IMR-90 (cell line): ENCODE measurements at regions not wholly inside any gene's neighbourhood (a gene's known extent, or its start where the extent isn't known, plus 50 kb on each side); places are given as distances from the start of the nearest gene placed in this dataset.

Source experiments
- ATAC-seq: fragments of 200-7000 bp; cut with Tn5 transposase; 2 replicates; pipeline ENCODE4 v1.9.1; 2020; ENCODE audit warnings: low read depth, mild to moderate bottlenecking, moderate library complexity
- BruUV-seq: library from RNA; stranded (reverse); fragments of 400-500 nt; replicated peaks from 2 replicates; lab custom pipeline; 2021; lab: Mats Ljungman, UMichigan
- CTCF ChIA-PET: fragments of 300-600 bp; formaldehyde crosslinking; extraction: SDS; loops from one replicate; lab custom pipeline; 2021; ENCODE audit warnings: antibody characterized with exemption; lab: Yijun Ruan, JAX
- POLR2A ChIA-PET: fragments of 300-600 bp; sonication (Branson Sonifier 250); formaldehyde crosslinking; loops from one replicate; lab custom pipeline; 2022; ENCODE audit warnings: antibody characterized with exemption; ENCODE audit not compliant: unreplicated experiment; lab: Charles Lee
- DNase-seq: peaks from one replicate; pipeline ENCODE4 v3.0.0; 2013
- H2AFZ ChIP-seq: replicated peaks from 2 replicates; pipeline ENCODE3; 2013; ENCODE audit warnings: low read length, mild to moderate bottlenecking; ENCODE audit not compliant: poor library complexity
- H2AK5ac ChIP-seq: 2 replicates; pipeline ENCODE4 v1.6.1; 2013; ENCODE audit warnings: low read depth, low read length, inconsistent platforms
- H2AK9ac ChIP-seq: replicated peaks from 2 replicates; pipeline ENCODE3; 2013; ENCODE audit warnings: mild to moderate bottlenecking, low read depth, low read length, moderate library complexity; ENCODE audit not compliant: poor library complexity
- H2BK120ac ChIP-seq: 2 replicates; pipeline ENCODE4 v1.6.1; 2013; ENCODE audit warnings: low read depth, low read length, inconsistent platforms
- H2BK15ac ChIP-seq: 3 replicates; pipeline ENCODE4 v1.6.1; 2013; ENCODE audit warnings: low read depth, low read length, inconsistent platforms
- H2BK20ac ChIP-seq: 2 replicates; pipeline ENCODE4 v1.6.1; 2013; ENCODE audit warnings: low read depth, mild to moderate bottlenecking, inconsistent platforms, low read length, moderate library complexity
- H2BK5ac ChIP-seq: 2 replicates; pipeline ENCODE4 v1.6.1; 2013; ENCODE audit warnings: mild to moderate bottlenecking, low read depth, low read length, inconsistent platforms; ENCODE audit not compliant: poor library complexity, severe bottlenecking
- H3K14ac ChIP-seq: replicated peaks from 2 replicates; pipeline ENCODE4 v1.6.1; 2013; ENCODE audit warnings: low read depth, low read length, inconsistent platforms
- H3K18ac ChIP-seq: 2 replicates; pipeline ENCODE4 v1.6.1; 2013; ENCODE audit warnings: low read depth, low read length, control low read depth
- H3K23ac ChIP-seq: 2 replicates; pipeline ENCODE4 v1.6.1; 2013; ENCODE audit warnings: low read depth, low read length, inconsistent platforms
- H3K27ac ChIP-seq: 2 replicates; pipeline ENCODE4 v1.5.1; 2013; ENCODE audit warnings: mild to moderate bottlenecking, control low read depth, low read length; ENCODE audit not compliant: insufficient read depth
- H3K27me3 ChIP-seq: 2 replicates; pipeline ENCODE4 v1.6.1; 2013; ENCODE audit warnings: low read length; ENCODE audit not compliant: control insufficient read depth, insufficient read depth
- H3K36me3 ChIP-seq: 2 replicates; pipeline ENCODE4 v1.6.1; 2013; ENCODE audit warnings: low read length, mixed read lengths; ENCODE audit not compliant: control insufficient read depth, insufficient read depth
- H3K4ac ChIP-seq: 2 replicates; pipeline ENCODE4 v1.6.1; 2013; ENCODE audit warnings: low read depth, low read length, inconsistent platforms
- H3K4me1 ChIP-seq: 2 replicates; pipeline ENCODE4 v1.6.1; 2013; ENCODE audit warnings: low read length, mixed read lengths; ENCODE audit not compliant: control insufficient read depth, insufficient read depth
- H3K4me2 ChIP-seq: 2 replicates; pipeline ENCODE4 v1.6.1; 2013; ENCODE audit warnings: low read depth, mild to moderate bottlenecking, control low read depth, low read length, moderate library complexity
- H3K4me3 ChIP-seq: 2 replicates; pipeline ENCODE4 v1.5.1; 2013; ENCODE audit warnings: low read depth, mild to moderate bottlenecking, control low read depth, low read length, moderate library complexity; ENCODE audit not compliant: insufficient read depth
- H3K56ac ChIP-seq: 2 replicates; pipeline ENCODE4 v1.6.1; 2013; ENCODE audit warnings: low read length, inconsistent platforms; ENCODE audit not compliant: insufficient read depth; ENCODE audit errors: extremely low read depth
- H3K79me1 ChIP-seq, 2 experiments: 2 replicates each; pipeline ENCODE4 v1.6.1; 2013; ENCODE audit warnings: low read length in 2 of 2, inconsistent platforms in 1 of 2, low read depth in 1 of 2
- H3K9ac ChIP-seq: 2 replicates; pipeline ENCODE4 v1.6.1; 2013; ENCODE audit warnings: low read depth, low read length, control low read depth
- H3K9me1 ChIP-seq: 2 replicates; pipeline ENCODE4 v1.6.1; 2013; ENCODE audit warnings: low read length, inconsistent platforms; ENCODE audit not compliant: insufficient read depth
- H3K9me3 ChIP-seq: 2 replicates; pipeline ENCODE4 v1.6.1; 2013; ENCODE audit warnings: low read length; ENCODE audit not compliant: control insufficient read depth, insufficient read depth
- H4K20me1 ChIP-seq: 2 replicates; pipeline ENCODE4 v1.6.1; 2013; ENCODE audit warnings: low read length, inconsistent platforms; ENCODE audit not compliant: insufficient read depth
- H4K5ac ChIP-seq: 2 replicates; pipeline ENCODE4 v1.6.1; 2013; ENCODE audit warnings: mild to moderate bottlenecking, low read depth, low read length, control low read depth
- H4K8ac ChIP-seq, 2 experiments: 2 replicates each; pipeline ENCODE4 v1.6.1; 2013; ENCODE audit warnings: low read depth in 2 of 2, low read length in 2 of 2, control low read depth in 1 of 2, inconsistent platforms in 1 of 2
- H4K91ac ChIP-seq: 2 replicates; pipeline ENCODE4 v1.6.1; 2013; ENCODE audit warnings: low read depth, low read length, inconsistent platforms; ENCODE audit not compliant: insufficient read depth
- BHLHE40 ChIP-seq: fragments of 150-350 bp; IDR thresholded peaks from 2 replicates; pipeline ENCODE4 v1.6.1; 2016; ENCODE audit warnings: mild to moderate bottlenecking, low read depth, low read length
- CHD1 ChIP-seq: IDR thresholded peaks from 2 replicates; pipeline ENCODE4 v1.6.1; 2012; ENCODE audit warnings: low read depth, low read length, improper control_type of control experiment
- FOS ChIP-seq: fragments of 150-350 bp; IDR thresholded peaks from 2 replicates; pipeline ENCODE4 v1.6.1; 2016; ENCODE audit warnings: low read depth, low read length
- MAZ ChIP-seq: IDR thresholded peaks from 2 replicates; pipeline ENCODE4 v1.6.1; 2012; ENCODE audit warnings: low read depth, mild to moderate bottlenecking, low read length, improper control_type of control experiment, moderate library complexity, borderline replicate concordance
- NFE2L2 ChIP-seq: fragments of 150-350 bp; IDR thresholded peaks from 2 replicates; pipeline ENCODE4 v1.6.1; 2016; ENCODE audit warnings: low read depth, mild to moderate bottlenecking, low read length
- POLR2A ChIP-seq: IDR thresholded peaks from 2 replicates; pipeline ENCODE4 v1.6.1; 2012; ENCODE audit warnings: mild to moderate bottlenecking, low read depth, low read length
- RAD21 ChIP-seq: IDR thresholded peaks from 2 replicates; pipeline ENCODE4 v1.6.1; 2012; ENCODE audit warnings: low read length, improper control_type of control experiment
- RCOR1 ChIP-seq: IDR thresholded peaks from 2 replicates; pipeline ENCODE4 v1.6.1; 2012; ENCODE audit warnings: mild to moderate bottlenecking, low read length, improper control_type of control experiment; ENCODE audit not compliant: insufficient replicate concordance
- SMC3 ChIP-seq: fragments of 150-350 bp; IDR thresholded peaks from 2 replicates; pipeline ENCODE4 v1.6.1; 2016; ENCODE audit warnings: low read depth, mild to moderate bottlenecking, antibody characterized with exemption, low read length, moderate library complexity
- WGBS, 2 experiments: methylation state at CpG; one replicate each; pipeline versions ENCODE4 v1.1.5 to v1.1.7; 2013; ENCODE audit warnings: missing lambda C conversion rate in 2 of 2; ENCODE audit not compliant: insufficient read length in 1 of 2; ENCODE audit errors: extremely low coverage in 2 of 2; 5-methylcytosine and 5-hydroxymethylcytosine counted together
- dilution Hi-C: fragments of 300-500 bp; cut with HindIII; formaldehyde crosslinking; loops from one replicate; pipeline ENCODE4 v1.14.3; 2018; ENCODE audit warnings: low sequenced_read_pairs; ENCODE audit not compliant: unreplicated experiment
- in situ Hi-C: fragments of 300-500 bp; cut with MboI; formaldehyde crosslinking; loops from 3 replicates; pipeline ENCODE4 v1.14.3; 2019; ENCODE audit warnings: low sequenced_read_pairs, inconsistent platforms, mixed read lengths
- intact Hi-C: fragments of 100-400 bp; cut with micrococcal nuclease; formaldehyde crosslinking; loops from 2 replicates; pipeline ENCODE4 v1.10.0; 2022
- TF ChIP-seq, protein P1 (sequence below): conservative IDR thresholded peaks from 2 replicates; pipeline ENCODE4 v1.5.1; 2012; ENCODE audit warnings: mild to moderate bottlenecking, low read depth, low read length, improper control_type of control experiment
- TF ChIP-seq, protein P2 (sequence below): fragments of 150-350 bp; IDR thresholded peaks from 2 replicates; pipeline ENCODE4 v1.6.1; 2016; ENCODE audit warnings: low read depth, mild to moderate bottlenecking, low read length, moderate library complexity, borderline replicate concordance
- TF ChIP-seq, protein P3 (sequence below): fragments of 150-350 bp; IDR thresholded peaks from 2 replicates; pipeline ENCODE4 v1.6.1; 2017; ENCODE audit warnings: mild to moderate bottlenecking, antibody characterized with exemption, low read length, low read depth

DNA sequence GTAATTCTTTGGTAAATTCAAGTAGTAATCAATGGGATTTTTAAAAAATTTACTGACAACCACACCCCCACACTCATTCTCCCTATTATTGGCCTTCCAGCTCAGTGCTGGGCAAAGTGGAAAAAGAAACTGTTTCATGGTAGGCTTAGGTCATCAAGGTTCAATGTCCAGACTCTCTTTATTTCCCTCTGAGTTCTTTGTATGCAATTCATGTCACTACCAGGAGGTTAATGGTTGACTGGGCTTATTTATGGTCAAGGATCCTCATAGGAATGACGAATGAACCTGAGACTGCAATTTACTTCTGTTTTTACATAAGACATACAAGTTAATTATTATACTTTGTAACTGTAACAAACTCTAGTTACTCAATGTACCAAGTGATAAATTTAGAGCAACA lies 403.2 kb downstream of the KLHL13 start:
- Histone ChIP-seq H2AK9ac (no peak overlapping the region), H3K23ac (no peak overlapping the region), H3K79me1 (no peaks in the 10 kb centered on the region), H2AK5ac (no peak overlapping the region), H2BK5ac (no peak overlapping the region), H3K4me3 (no peak overlapping the region), H3K14ac (no peak overlapping the region), H2AFZ (no peak overlapping the region), H4K5ac (no peak overlapping the region), H3K9me3 (no peaks in the 10 kb centered on the region), H4K20me1 (no peaks in the 10 kb centered on the region), H3K4me1 (no peaks in the 10 kb centered on the region), H3K4me2 (no peak overlapping the region), H3K36me3 (no peaks in the 10 kb centered on the region), H4K8ac (no peak overlapping the region), H4K91ac (no peak overlapping the region), H3K56ac (no peak overlapping the region), H3K27me3 (no peaks in the 10 kb centered on the region), H2BK120ac (no peak overlapping the region), H2BK15ac (no peak overlapping the region), H3K4ac (no peak overlapping the region), H3K27ac (no peak overlapping the region), H3K9ac (no peak overlapping the region), H2BK20ac (no peak overlapping the region), H3K9me1 (no peaks in the 10 kb centered on the region), H3K18ac (no peak overlapping the region)
- intact Hi-C loops (no loop called here), dilution Hi-C loops (no loop called here), in situ Hi-C loops (no loop called here)
- POLR2A ChIA-PET = no interaction called here
- CTCF ChIA-PET = no interaction called here
- TF ChIP-seq FOS (no peak), MAZ (no peak), CHD1 (no peak), SMC3 (no peak), RAD21 (no peak), BHLHE40 (no peak), NFE2L2 (no peak), POLR2A (no peak), RCOR1 (no peak)
- TF ChIP-seq, protein P1, sequence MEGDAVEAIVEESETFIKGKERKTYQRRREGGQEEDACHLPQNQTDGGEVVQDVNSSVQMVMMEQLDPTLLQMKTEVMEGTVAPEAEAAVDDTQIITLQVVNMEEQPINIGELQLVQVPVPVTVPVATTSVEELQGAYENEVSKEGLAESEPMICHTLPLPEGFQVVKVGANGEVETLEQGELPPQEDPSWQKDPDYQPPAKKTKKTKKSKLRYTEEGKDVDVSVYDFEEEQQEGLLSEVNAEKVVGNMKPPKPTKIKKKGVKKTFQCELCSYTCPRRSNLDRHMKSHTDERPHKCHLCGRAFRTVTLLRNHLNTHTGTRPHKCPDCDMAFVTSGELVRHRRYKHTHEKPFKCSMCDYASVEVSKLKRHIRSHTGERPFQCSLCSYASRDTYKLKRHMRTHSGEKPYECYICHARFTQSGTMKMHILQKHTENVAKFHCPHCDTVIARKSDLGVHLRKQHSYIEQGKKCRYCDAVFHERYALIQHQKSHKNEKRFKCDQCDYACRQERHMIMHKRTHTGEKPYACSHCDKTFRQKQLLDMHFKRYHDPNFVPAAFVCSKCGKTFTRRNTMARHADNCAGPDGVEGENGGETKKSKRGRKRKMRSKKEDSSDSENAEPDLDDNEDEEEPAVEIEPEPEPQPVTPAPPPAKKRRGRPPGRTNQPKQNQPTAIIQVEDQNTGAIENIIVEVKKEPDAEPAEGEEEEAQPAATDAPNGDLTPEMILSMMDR = no peak
- TF ChIP-seq, protein P2, sequence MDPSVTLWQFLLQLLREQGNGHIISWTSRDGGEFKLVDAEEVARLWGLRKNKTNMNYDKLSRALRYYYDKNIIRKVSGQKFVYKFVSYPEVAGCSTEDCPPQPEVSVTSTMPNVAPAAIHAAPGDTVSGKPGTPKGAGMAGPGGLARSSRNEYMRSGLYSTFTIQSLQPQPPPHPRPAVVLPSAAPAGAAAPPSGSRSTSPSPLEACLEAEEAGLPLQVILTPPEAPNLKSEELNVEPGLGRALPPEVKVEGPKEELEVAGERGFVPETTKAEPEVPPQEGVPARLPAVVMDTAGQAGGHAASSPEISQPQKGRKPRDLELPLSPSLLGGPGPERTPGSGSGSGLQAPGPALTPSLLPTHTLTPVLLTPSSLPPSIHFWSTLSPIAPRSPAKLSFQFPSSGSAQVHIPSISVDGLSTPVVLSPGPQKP = no peak
- TF ChIP-seq, protein P3, sequence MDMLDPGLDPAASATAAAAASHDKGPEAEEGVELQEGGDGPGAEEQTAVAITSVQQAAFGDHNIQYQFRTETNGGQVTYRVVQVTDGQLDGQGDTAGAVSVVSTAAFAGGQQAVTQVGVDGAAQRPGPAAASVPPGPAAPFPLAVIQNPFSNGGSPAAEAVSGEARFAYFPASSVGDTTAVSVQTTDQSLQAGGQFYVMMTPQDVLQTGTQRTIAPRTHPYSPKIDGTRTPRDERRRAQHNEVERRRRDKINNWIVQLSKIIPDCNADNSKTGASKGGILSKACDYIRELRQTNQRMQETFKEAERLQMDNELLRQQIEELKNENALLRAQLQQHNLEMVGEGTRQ = no peak
- WGBS, 2 experiments = no CpG with 5 or more reads among the region's 1 CpG
- BruUV-seq = no TSS peak
- DNase-seq = no peak
- ATAC-seq = no peak
